SJSA1 (cell line): ENCODE measurements at regions not wholly inside any gene's neighbourhood (a gene's known extent, or its start where the extent isn't known, plus 50 kb on each side); places are given as distances from the start of the nearest gene placed in this dataset.

ENCODE experiments used
- DNase-seq, 2 experiments: peaks; one replicate each; pipeline ENCODE4 v3.0.0-alpha.2; 2015 to 2020; ENCODE audit warnings: low spot score in 2 of 2, low read depth in 1 of 2
- H3K27ac ChIP-seq: fragments of 250-450 bp; sonication (Bioruptor Pico); 2 replicates; pipeline ENCODE4 v1.5.1; 2020; ENCODE audit warnings: mild to moderate bottlenecking, moderate library complexity
- H3K27me3 ChIP-seq: fragments of 250-450 bp; sonication (Bioruptor Pico); replicated peaks from 2 replicates; pipeline ENCODE4 v1.5.1; 2020; ENCODE audit warnings: mild to moderate bottlenecking, moderate library complexity
- H3K36me3 ChIP-seq: fragments of 250-450 bp; sonication (Bioruptor Pico); 2 replicates; pipeline ENCODE4 v1.5.1; 2020; ENCODE audit warnings: mild to moderate bottlenecking
- H3K4me1 ChIP-seq: fragments of 250-450 bp; sonication (Bioruptor Pico); replicated peaks from 2 replicates; pipeline ENCODE4 v1.6.1; 2021; ENCODE audit warnings: mild to moderate bottlenecking
- H3K4me3 ChIP-seq: fragments of 250-450 bp; sonication (Bioruptor Pico); 2 replicates; pipeline ENCODE4 v1.5.1; 2020; ENCODE audit warnings: mild to moderate bottlenecking
- H3K9me3 ChIP-seq: fragments of 250-450 bp; sonication (Bioruptor Pico); replicated peaks from 2 replicates; pipeline ENCODE4 v1.5.1; 2020; ENCODE audit warnings: mild to moderate bottlenecking

- H3K4me1 ChIP-seq, result peaks cover 22% of the 10 kb centered on the region
- H3K9me3 ChIP-seq, result no peaks in the 10 kb centered on the region
- H3K36me3 ChIP-seq, result peaks cover 64% of the 10 kb centered on the region
- DNase-seq, result no peak
- no peaks in the 10 kb centered on the region for H3K27me3 ChIP-seq
- H3K27ac ChIP-seq, result no peak overlapping the region
- H3K4me3 ChIP-seq, result no peak overlapping the region
These were observed 50.4 kb downstream of the ZBTB38 start for GRCh38 chr3:141418751-141419150.

GRCh38 chr3:141419946-141420345 lies 51.6 kb downstream of the ZBTB38 start:
- peaks cover 15% of the 10 kb centered on the region for H3K4me1 ChIP-seq
- no peak overlapping the region for H3K4me3 ChIP-seq
- no peaks in the 10 kb centered on the region for H3K9me3 ChIP-seq
- no peak overlapping the region for H3K27ac ChIP-seq
- H3K36me3 ChIP-seq, result peaks cover 61% of the 10 kb centered on the region
- DNase-seq, result no peak
- H3K27me3 ChIP-seq, result no peaks in the 10 kb centered on the region

- peaks cover 56% of the 10 kb centered on the region for H3K36me3 ChIP-seq
- H3K27ac ChIP-seq, result peak overlapping the region; percentile 42
- DNase-seq, result no peak
- no peaks in the 10 kb centered on the region for H3K27me3 ChIP-seq
- peaks cover 15% of the 10 kb centered on the region for H3K4me1 ChIP-seq
- H3K9me3 ChIP-seq, result no peaks in the 10 kb centered on the region
- H3K4me3 ChIP-seq, result no peak overlapping the region
These were observed 52.9 kb downstream of the ZBTB38 start for GRCh38 chr3:141421186-141421585.

- H3K9me3 ChIP-seq, result no peaks in the 10 kb centered on the region
- peaks cover 51% of the 10 kb centered on the region for H3K36me3 ChIP-seq
- H3K4me3 ChIP-seq, result no peak overlapping the region
- DNase-seq, result peak; percentile 57 to 60
- no peaks in the 10 kb centered on the region for H3K27me3 ChIP-seq
- peaks cover 19% of the 10 kb centered on the region for H3K4me1 ChIP-seq
- H3K27ac ChIP-seq, result peak overlapping the region; percentile 42
These were observed 53.5 kb downstream of the ZBTB38 start for GRCh38 chr3:141421639-141422319.

- Histone ChIP-seq H3K9me3 (no peaks in the 10 kb centered on the region), H3K27ac (no peak overlapping the region)
- DNase-seq, result no peak
These were observed 54.8 kb downstream of the ZBTB38 start for GRCh38 chr3:141422961-141423582.

GRCh38 chr3:141425523-141426233 lies 57.4 kb downstream of the ZBTB38 start:
- peaks cover 54% of the 10 kb centered on the region for H3K36me3 ChIP-seq
- no peaks in the 10 kb centered on the region for H3K9me3 ChIP-seq
- H3K4me3 ChIP-seq, result no peak overlapping the region
- peaks cover 19% of the 10 kb centered on the region for H3K4me1 ChIP-seq
- no peaks in the 10 kb centered on the region for H3K27me3 ChIP-seq
- no peak overlapping the region for H3K27ac ChIP-seq
- DNase-seq, result no peak

More at GRCh38 chr3:141422961-141423582, 54.8 kb downstream of the ZBTB38 start:
- peaks cover 19% of the 10 kb centered on the region for H3K4me1 ChIP-seq
- no peaks in the 10 kb centered on the region for H3K27me3 ChIP-seq
- peaks cover 58% of the 10 kb centered on the region for H3K36me3 ChIP-seq
- H3K4me3 ChIP-seq, result no peak overlapping the region

- Histone ChIP-seq H3K27ac (no peak overlapping the region), H3K36me3 (peaks cover 57% of the 10 kb centered on the region), H3K27me3 (no peaks in the 10 kb centered on the region), H3K4me3 (no peak overlapping the region), H3K4me1 (peaks cover 13% of the 10 kb centered on the region), H3K9me3 (no peaks in the 10 kb centered on the region)
- DNase-seq, result no peak
These were observed 58.2 kb downstream of the ZBTB38 start for GRCh38 chr3:141426404-141427034.

GRCh38 chr3:141427764-141428163 lies 59.1 kb upstream of the RASA2 start:
- Histone ChIP-seq H3K4me3 (no peak overlapping the region), H3K27ac (no peak overlapping the region), H3K9me3 (no peaks in the 10 kb centered on the region), H3K27me3 (no peaks in the 10 kb centered on the region), H3K36me3 (peaks cover 52% of the 10 kb centered on the region), H3K4me1 (peaks cover 5% of the 10 kb centered on the region; the same call in 1 of the 2 replicates)
- no peak for DNase-seq

GRCh38 chr3:141429371-141430035 lies 57.3 kb upstream of the RASA2 start:
- no peaks in the 10 kb centered on the region for H3K27me3 ChIP-seq
- DNase-seq, result no peak
- H3K27ac ChIP-seq, result no peak overlapping the region
- H3K9me3 ChIP-seq, result no peaks in the 10 kb centered on the region
- H3K36me3 ChIP-seq, result peaks cover 40% of the 10 kb centered on the region
- H3K4me3 ChIP-seq, result no peak overlapping the region
- H3K4me1 ChIP-seq, result peaks cover 5% of the 10 kb centered on the region; the same call in 1 of the 2 replicates

GRCh38 chr3:141430316-141430715 lies 56.5 kb upstream of the RASA2 start:
- Histone ChIP-seq H3K27me3 (no peaks in the 10 kb centered on the region), H3K27ac (no peak overlapping the region), H3K4me3 (no peak overlapping the region), H3K9me3 (no peaks in the 10 kb centered on the region), H3K36me3 (peaks cover 32% of the 10 kb centered on the region), H3K4me1 (peaks cover 5% of the 10 kb centered on the region; the same call in 1 of the 2 replicates)
- no peak for DNase-seq

GRCh38 chr3:141431411-141432378 lies 55.1 kb upstream of the RASA2 start:
- Histone ChIP-seq H3K4me3 (no peak overlapping the region), H3K4me1 (no peaks in the 10 kb centered on the region), H3K27me3 (no peaks in the 10 kb centered on the region), H3K36me3 (peaks cover 28% of the 10 kb centered on the region), H3K9me3 (no peaks in the 10 kb centered on the region), H3K27ac (no peak overlapping the region)
- DNase-seq, result no peak

- H3K9me3 ChIP-seq, result no peaks in the 10 kb centered on the region
- no peak for DNase-seq
- H3K36me3 ChIP-seq, result peaks cover 24% of the 10 kb centered on the region
- H3K4me1 ChIP-seq, result no peaks in the 10 kb centered on the region
- H3K4me3 ChIP-seq, result no peak overlapping the region
- H3K27ac ChIP-seq, result no peak overlapping the region
- no peaks in the 10 kb centered on the region for H3K27me3 ChIP-seq
These were observed 53.9 kb upstream of the RASA2 start for GRCh38 chr3:141432904-141433303.
